ENCODE measurements at regions not wholly inside any gene's neighbourhood (a gene's known extent, or its start where the extent isn't known, plus 50 kb on each side); places are given as distances from the start of the nearest gene placed in this dataset.

DNA sequence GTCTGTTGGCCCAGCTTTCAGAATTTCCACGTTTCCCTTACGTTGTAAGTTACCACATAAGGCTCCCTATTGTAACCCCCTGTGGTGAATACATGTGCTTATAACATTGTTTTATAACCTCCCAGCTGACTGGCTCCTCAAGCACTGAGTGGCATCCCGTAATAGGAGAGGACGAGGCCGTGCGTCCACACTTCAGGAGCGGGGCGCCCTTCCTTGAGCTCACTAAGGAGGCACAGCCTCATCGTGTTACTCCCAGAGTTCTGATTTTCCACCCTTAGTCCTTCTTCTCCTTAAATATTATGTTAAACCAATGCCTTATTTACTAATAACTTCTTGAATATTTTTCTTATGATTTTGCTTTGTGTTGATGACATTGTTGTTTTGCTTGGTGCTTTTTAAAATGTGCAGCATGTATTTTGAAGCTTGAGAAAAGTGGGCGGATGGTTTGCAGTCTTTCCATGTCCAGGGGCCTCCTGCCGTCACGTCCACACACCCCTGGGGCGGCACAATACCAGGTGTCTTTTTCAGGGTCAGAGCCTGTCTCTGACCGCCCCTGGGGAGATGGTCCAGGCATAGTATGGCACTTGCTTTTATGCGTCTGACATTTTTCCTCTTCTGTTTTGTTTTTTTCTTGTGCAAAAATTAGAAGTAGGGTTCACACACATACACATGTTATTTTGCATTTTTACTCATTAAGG, 181.8 kb downstream of the DLL1 start:
- DNase-seq (ENCODE audit: low read depth, low spot score) = no peak
- H3K9me3 ChIP-seq (replicated peaks; ENCODE audit: control insufficient read depth, insufficient read depth, low read length) = no peaks in the 10 kb centered on the region
- no peak overlapping the region for H3K27ac ChIP-seq (ENCODE audit: insufficient read depth, low read depth, low read length)
- no peaks in the 10 kb centered on the region for H4K20me1 ChIP-seq (replicated peaks; ENCODE audit: control insufficient read depth, extremely low read depth, insufficient read depth, low read length)
- intact Hi-C loops (cut with micrococcal nuclease) = loop anchor here (10.0 kb wide), 1 partner anchor 274 kb away; no protein-coding TSS in a partner anchor
- no peak for FAIRE-seq
- no peak overlapping the region for H2AFZ ChIP-seq (ENCODE audit: low read depth, low read length)
- no peak overlapping the region for H3K4me3 ChIP-seq (replicated peaks in 1 of 3; ENCODE audit: insufficient read depth in 1 of 3, low read depth in 1 of 3, low read length in 3 of 3)
- dilution Hi-C loops (cut with MboI; ENCODE audit: extremely low pct_ligation_motif_present, low sequenced_read_pairs) = no loop called here
- BruUV-seq (replicated peaks) = no TSS peak
- no peak overlapping the region for H3K4me2 ChIP-seq (ENCODE audit: insufficient read depth, low read length)
- H3K9me1 ChIP-seq (replicated peaks; ENCODE audit: control insufficient read depth, extremely low read depth, insufficient read depth, low read length) = no peaks in the 10 kb centered on the region
- H3K4me1 ChIP-seq (ENCODE audit: control insufficient read depth, extremely low read depth, insufficient read depth, low read length) = no peaks in the 10 kb centered on the region
- ChIA-PET CTCF (no interaction called here), POLR2A (no interaction called here)
- no peaks in the 10 kb centered on the region for H3K36me3 ChIP-seq (ENCODE audit: control insufficient read depth in 2 of 2, extremely low read depth in 1 of 2, insufficient read depth in 2 of 2, low read length in 2 of 2)
- H3K9ac ChIP-seq (replicated peaks; ENCODE audit: extremely low read depth, insufficient read depth, low read length) = no peak overlapping the region
- H3K79me2 ChIP-seq (ENCODE audit: control insufficient read depth, insufficient read depth, low read length) = no peaks in the 10 kb centered on the region
- no peaks in the 10 kb centered on the region for H3K27me3 ChIP-seq (ENCODE audit: control insufficient read depth in 2 of 2, insufficient read depth in 2 of 2, low read length in 2 of 2)
- TF ChIP-seq JUN (IDR thresholded peaks at IDR 0.05; ENCODE audit: borderline replicate concordance, insufficient read depth, insufficient read length, low read depth) (no peak), EZH2 (IDR thresholded peaks at IDR 0.05; ENCODE audit: borderline replicate concordance, low read depth, low read length, severe bottlenecking) (no peak), GATA2 (IDR thresholded peaks at IDR 0.05; ENCODE audit: insufficient read depth, insufficient read length, low read depth, low read length) (no peak), MYC (IDR thresholded peaks at IDR 0.05; ENCODE audit: low read depth, low read length) (no peak), POLR2AphosphoS5 (IDR thresholded peaks at IDR 0.05; ENCODE audit: insufficient read depth, low read depth, low read length) (no peak), FOS (IDR thresholded peaks at IDR 0.05; ENCODE audit: borderline replicate concordance, insufficient read depth, low read length) (no peak), POLR2A (IDR thresholded peaks at IDR 0.05; ENCODE audit: low read depth, low read length) (no peak)
- TF ChIP-seq, protein P1, sequence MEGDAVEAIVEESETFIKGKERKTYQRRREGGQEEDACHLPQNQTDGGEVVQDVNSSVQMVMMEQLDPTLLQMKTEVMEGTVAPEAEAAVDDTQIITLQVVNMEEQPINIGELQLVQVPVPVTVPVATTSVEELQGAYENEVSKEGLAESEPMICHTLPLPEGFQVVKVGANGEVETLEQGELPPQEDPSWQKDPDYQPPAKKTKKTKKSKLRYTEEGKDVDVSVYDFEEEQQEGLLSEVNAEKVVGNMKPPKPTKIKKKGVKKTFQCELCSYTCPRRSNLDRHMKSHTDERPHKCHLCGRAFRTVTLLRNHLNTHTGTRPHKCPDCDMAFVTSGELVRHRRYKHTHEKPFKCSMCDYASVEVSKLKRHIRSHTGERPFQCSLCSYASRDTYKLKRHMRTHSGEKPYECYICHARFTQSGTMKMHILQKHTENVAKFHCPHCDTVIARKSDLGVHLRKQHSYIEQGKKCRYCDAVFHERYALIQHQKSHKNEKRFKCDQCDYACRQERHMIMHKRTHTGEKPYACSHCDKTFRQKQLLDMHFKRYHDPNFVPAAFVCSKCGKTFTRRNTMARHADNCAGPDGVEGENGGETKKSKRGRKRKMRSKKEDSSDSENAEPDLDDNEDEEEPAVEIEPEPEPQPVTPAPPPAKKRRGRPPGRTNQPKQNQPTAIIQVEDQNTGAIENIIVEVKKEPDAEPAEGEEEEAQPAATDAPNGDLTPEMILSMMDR (IDR thresholded peaks at IDR 0.05; ENCODE audit: extremely low read depth in 1 of 2, insufficient read depth in 1 of 2, low read depth in 1 of 2, low read length in 2 of 2) = no peak
- TF ChIP-seq, protein P2, sequence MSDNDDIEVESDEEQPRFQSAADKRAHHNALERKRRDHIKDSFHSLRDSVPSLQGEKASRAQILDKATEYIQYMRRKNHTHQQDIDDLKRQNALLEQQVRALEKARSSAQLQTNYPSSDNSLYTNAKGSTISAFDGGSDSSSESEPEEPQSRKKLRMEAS (IDR thresholded peaks at IDR 0.05; ENCODE audit: insufficient read depth, insufficient read length) = no peak
